M059J (cell line): ENCODE measurements at regions not wholly inside any gene's neighbourhood (a gene's known extent, or its start where the extent isn't known, plus 50 kb on each side); places are given as distances from the start of the nearest gene placed in this dataset.

Experiments used
- DNase-seq: peaks from one replicate; pipeline ENCODE4 v3.0.0-alpha.2; 2012; ENCODE audit warnings: low read depth

DNA sequence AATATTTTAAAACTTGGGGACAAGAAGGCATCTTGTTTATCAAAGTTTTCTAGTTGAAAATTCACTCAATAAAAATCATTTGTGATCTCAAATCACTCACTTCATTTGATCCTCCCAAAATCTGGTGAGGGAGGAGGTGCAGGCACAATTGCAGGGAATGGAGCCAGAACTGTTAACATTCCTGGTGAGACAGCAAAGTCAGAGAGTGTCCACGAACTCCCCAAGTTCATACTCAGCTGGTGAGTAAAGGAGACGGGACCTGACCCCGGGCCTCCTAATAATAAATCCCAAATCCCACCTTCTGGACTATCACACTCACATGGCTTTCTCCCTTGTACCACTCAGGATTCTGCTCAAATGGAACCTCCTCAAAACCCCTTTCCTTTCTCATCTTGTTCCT, 252.3 kb upstream of the LRTM1 start:
- peak; percentile 65 for DNase-seq

GRCh38 chr3:55178336-55178735, 250.5 kb upstream of the LRTM1 start:
- no peak for DNase-seq

- DNase-seq: no peak
Measured at GRCh38 chr3:55177749-55178148, 249.9 kb upstream of the LRTM1 start.

DNA sequence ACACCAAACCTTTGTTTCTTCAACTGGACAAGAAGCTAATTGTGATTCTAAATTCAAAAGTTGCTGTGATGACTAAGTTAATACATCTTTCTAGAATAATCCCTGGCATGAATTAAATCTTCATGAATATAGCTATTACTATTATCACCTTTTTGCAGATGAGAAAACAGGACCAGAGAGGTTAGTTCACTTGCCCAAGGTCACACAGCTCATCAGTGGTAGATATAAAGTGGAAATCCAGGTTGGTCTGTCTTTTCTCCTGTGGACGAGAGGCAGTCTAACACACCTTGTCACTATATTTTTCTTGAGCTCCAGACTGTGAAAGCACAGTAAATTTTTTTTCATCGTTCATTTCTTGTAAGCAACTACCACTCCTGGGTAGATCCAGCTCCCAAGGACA, 247.6 kb upstream of the LRTM1 start:
- DNase-seq: no peak

DNA sequence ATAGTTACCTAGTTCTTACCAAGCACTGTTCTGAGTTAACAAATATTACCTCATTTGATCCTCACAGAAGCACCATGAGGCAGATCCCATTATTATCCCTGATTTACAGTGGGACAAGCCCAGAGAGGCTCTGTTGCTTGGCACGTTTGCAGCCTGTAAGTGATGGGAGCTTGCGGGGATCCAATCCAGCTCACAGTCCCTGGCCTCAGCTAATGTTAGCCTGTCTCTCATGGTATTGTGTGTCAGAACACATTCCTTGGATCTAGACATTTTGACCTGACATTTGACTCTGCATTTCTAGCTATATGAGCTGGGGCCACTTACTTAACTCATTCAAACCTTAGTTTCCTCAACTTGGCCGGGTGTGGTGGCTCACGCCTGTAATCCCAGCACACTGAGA, 246.9 kb upstream of the LRTM1 start:
- no peak for DNase-seq

DNA sequence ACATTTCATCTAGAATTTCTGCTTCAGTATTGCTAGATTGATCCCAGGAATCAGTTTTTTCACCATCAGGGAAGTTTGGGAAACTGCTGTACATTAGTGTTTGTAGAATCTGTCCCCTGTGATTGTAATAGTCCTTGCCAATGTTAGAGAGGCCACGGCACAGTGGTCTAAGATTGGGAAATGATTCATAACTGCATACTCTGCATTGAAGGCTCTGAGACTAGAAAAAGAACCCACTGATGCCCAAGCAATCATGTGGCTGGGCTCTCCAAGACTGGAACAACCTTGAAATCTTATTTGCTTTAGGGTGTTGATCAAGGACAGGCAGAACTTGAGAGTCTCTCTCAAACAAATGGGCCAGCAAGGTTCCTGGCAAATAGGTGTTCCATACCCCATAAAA, 245.6 kb upstream of the LRTM1 start:
- peak; percentile 63 for DNase-seq

DNA sequence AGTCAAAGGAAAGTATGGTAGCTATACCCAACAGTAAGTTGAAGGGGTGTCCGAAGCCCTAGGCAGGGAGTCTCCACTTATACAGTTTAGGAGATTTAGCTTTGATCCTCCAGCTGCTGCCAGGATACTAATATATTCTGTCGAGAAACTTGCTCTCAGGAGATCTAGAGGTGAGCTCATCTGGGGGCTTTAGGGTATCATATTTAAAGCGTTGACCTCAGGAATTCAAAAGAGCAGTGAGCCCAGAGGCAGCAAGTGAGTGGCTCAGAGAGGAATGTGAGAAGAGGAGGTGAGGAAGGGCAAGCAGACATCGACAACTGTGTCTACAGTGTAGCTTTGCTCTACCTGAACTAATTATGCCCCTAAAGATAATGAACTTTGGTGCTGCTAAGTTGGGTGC, 245.1 kb upstream of the LRTM1 start:
- peak; percentile 81 for DNase-seq

DNA sequence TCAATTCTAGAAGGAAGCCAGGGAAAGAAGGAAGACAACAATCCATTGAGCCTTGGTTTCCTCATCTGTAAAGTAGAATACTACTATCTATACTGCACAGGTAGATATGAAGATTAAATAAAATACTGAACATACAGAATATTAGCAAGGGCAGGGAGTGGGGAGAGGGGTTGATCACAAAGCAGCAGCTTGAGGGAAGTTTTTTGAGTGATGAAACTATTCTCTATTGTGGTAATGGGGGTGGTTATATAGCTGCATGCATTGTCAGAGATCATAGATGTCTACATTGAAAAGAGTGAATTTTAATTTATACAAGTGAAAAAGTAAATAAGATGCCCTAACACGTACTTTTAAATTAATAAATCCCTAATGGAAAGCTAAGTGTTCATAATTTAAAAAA, 242.6 kb upstream of the LRTM1 start:
- DNase-seq: no peak

DNA sequence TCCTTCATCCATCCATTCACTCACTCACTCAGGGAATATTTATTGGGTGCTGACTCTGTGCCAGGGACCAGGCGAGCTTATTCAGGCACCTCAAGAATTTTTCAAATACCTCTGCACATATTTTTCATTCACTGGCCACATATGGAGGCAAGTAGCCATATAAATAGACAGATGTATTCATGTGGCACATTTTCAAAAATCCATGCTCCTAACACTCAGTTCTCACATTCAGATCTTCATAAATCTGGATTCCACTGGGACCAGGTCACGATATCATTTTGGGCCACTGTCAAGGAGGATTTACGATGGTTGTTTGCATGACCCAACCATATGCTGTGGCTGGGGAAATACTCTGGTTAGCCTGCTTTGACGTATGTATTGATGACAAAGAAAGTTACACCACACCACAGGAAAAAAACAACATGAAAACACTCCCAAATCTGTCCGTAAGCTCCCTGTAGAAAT, 241.8 kb upstream of the LRTM1 start:
- peak; percentile 96 for DNase-seq

GRCh38 chr3:55169161-55169560, 241.3 kb upstream of the LRTM1 start:
- DNase-seq: no peak

GRCh38 chr3:55167586-55168317, 239.9 kb upstream of the LRTM1 start:
- peak; percentile 94 for DNase-seq

- DNase-seq: peak; percentile 72
Measured at GRCh38 chr3:55166576-55167555, 239.0 kb upstream of the LRTM1 start.

- no peak for DNase-seq
Measured at GRCh38 chr3:55165704-55166405, 238.0 kb upstream of the LRTM1 start.

DNA sequence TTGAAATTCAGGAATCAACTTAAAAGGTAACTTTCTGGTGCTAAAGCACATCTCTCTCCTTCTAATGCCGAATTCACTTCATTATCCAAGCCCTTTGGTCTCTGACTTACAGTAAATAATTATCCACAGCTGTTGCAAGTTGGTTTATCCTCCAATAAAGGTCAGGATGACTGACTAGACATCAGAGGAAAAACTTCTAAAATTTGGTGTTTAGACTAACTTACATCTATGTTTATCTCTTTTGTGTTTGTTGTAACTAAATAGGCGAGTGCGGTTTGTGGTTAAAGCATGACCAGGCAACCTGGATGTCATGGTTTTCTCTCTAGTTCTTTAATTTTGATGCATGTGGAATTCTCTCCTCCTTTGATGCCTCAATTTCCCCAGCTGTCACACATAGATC, 237.4 kb upstream of the LRTM1 start:
- peak; percentile 83 for DNase-seq

DNA sequence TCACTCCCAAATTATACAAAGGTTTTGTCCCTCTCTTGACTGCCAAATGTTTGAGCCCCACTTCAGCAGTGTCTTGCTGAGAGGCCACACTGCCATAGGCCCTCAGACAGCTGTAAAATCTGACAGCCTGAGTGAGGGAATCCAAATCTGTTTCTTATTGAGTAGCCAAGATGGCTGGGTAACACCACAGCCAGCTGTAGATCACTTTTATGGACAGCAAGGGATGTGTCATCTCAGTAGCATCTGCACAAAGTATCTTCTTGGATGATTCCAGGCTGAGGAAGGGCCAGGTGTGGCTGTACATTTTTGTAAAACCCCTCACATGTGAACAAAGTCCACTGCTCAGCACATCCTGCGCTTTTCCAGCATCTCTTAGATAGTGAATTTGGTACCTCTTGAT, 237.0 kb upstream of the LRTM1 start:
- peak; percentile 34 for DNase-seq

GRCh38 chr3:55164191-55164590, 236.3 kb upstream of the LRTM1 start:
- peak; percentile 36 for DNase-seq

GRCh38 chr3:55163421-55163820, 235.6 kb upstream of the LRTM1 start:
- DNase-seq: no peak

GRCh38 chr3:55162031-55162795, 234.4 kb upstream of the LRTM1 start:
- peak; percentile 93 for DNase-seq

GRCh38 chr3:55161231-55161630, 233.4 kb upstream of the LRTM1 start:
- DNase-seq: no peak

GRCh38 chr3:55160241-55160983, 232.6 kb upstream of the LRTM1 start:
- DNase-seq: peak; percentile 100

- no peak for DNase-seq
Measured at GRCh38 chr3:55159711-55160110, 231.9 kb upstream of the LRTM1 start.
